H4 (cell line): ENCODE measurements at regions not wholly inside any gene's neighbourhood (a gene's known extent, or its start where the extent isn't known, plus 50 kb on each side); places are given as distances from the start of the nearest gene placed in this dataset.
"Not testable (repeated sequence)": the region's sequence is repeated elsewhere in the genome, so short reads cannot be mapped to it uniquely, and the experiment has no call there.

Experiments
- DNase-seq: peaks from one replicate; pipeline ENCODE4 v3.0.0-alpha.2; 2015; ENCODE audit warnings: low spot score

GRCh38 chr21:9572782-9573181 is 948.6 kb upstream of the TPTE start:
- DNase-seq, result not testable (repeated sequence)

GRCh38 chr21:9573528-9573927 is 947.9 kb upstream of the TPTE start:
- not testable (repeated sequence) for DNase-seq

- DNase-seq, result not testable (repeated sequence)
These were observed 942.1 kb upstream of the TPTE start for GRCh38 chr21:9579275-9579674.

- DNase-seq, result not testable (repeated sequence)
These were observed 933.4 kb upstream of the TPTE start for GRCh38 chr21:9587941-9588340.

- not testable (repeated sequence) for DNase-seq
These were observed 928.8 kb upstream of the TPTE start for GRCh38 chr21:9592591-9592990.

- DNase-seq, result not testable (repeated sequence)
These were observed 927.7 kb upstream of the TPTE start for GRCh38 chr21:9593646-9594045.

- not testable (repeated sequence) for DNase-seq
These were observed 907.4 kb upstream of the TPTE start for GRCh38 chr21:9614011-9614410.

- not testable (repeated sequence) for DNase-seq
These were observed 900.1 kb upstream of the TPTE start for GRCh38 chr21:9621121-9621793.

GRCh38 chr21:9628051-9628450 is 893.3 kb upstream of the TPTE start:
- not testable (repeated sequence) for DNase-seq

GRCh38 chr21:9647409-9647808 is 874.0 kb upstream of the TPTE start:
- not testable (repeated sequence) for DNase-seq

- not testable (repeated sequence) for DNase-seq
These were observed 873.1 kb upstream of the TPTE start for GRCh38 chr21:9648331-9648730.

GRCh38 chr21:9648947-9649720 is 872.2 kb upstream of the TPTE start:
- DNase-seq, result not testable (repeated sequence)

- DNase-seq, result peak; percentile 23
These were observed 868.6 kb upstream of the TPTE start for GRCh38 chr21:9652819-9653218.

- DNase-seq, result not testable (repeated sequence)
These were observed 866.2 kb upstream of the TPTE start for GRCh38 chr21:9655221-9655620.

GRCh38 chr21:9656455-9656854 is 864.9 kb upstream of the TPTE start:
- not testable (repeated sequence) for DNase-seq

GRCh38 chr21:9657779-9658178 is 863.6 kb upstream of the TPTE start:
- DNase-seq, result not testable (repeated sequence)

GRCh38 chr21:9659877-9660276 is 861.5 kb upstream of the TPTE start:
- DNase-seq, result not testable (repeated sequence)

GRCh38 chr21:9663914-9664729 is 857.3 kb upstream of the TPTE start:
- DNase-seq, result not testable (repeated sequence)

- DNase-seq, result not testable (repeated sequence)
These were observed 845.6 kb upstream of the TPTE start for GRCh38 chr21:9675811-9676210.

- not testable (repeated sequence) for DNase-seq
These were observed 842.4 kb upstream of the TPTE start for GRCh38 chr21:9679029-9679428.

- DNase-seq, result not testable (repeated sequence)
These were observed 832.4 kb upstream of the TPTE start for GRCh38 chr21:9688945-9689344.

GRCh38 chr21:9690981-9691380 is 830.4 kb upstream of the TPTE start:
- DNase-seq, result not testable (repeated sequence)
